ENCODE measurements at regions not wholly inside any gene's neighbourhood (a gene's known extent, or its start where the extent isn't known, plus 50 kb on each side); places are given as distances from the start of the nearest gene placed in this dataset.

GRCh38 chr20:40588891-40589290, 100.1 kb downstream of the MAFB start:
- DNase-seq = no peak

GRCh38 chr20:40587038-40587437, 102.0 kb downstream of the MAFB start:
- DNase-seq = no peak

GRCh38 chr20:40584130-40584809, 104.8 kb downstream of the MAFB start:
- no peak for DNase-seq

GRCh38 chr20:40583636-40584035, 105.4 kb downstream of the MAFB start:
- DNase-seq = no peak

GRCh38 chr20:40583205-40583604, 105.8 kb downstream of the MAFB start:
- no peak for DNase-seq

- DNase-seq = no peak
Measured at GRCh38 chr20:40582531-40582930, 106.5 kb downstream of the MAFB start.

- no peak for DNase-seq
Measured at GRCh38 chr20:40579701-40580100, 109.3 kb downstream of the MAFB start.

- DNase-seq = no peak
Measured at GRCh38 chr20:40578961-40579360, 110.1 kb downstream of the MAFB start.

GRCh38 chr20:40575851-40576250, 113.2 kb downstream of the MAFB start:
- DNase-seq = no peak

- DNase-seq = no peak
Measured at GRCh38 chr20:40572251-40572650, 116.8 kb downstream of the MAFB start.

GRCh38 chr20:40571639-40572038, 117.4 kb downstream of the MAFB start:
- no peak for DNase-seq

- DNase-seq = no peak
Measured at GRCh38 chr20:40568200-40568599, 120.8 kb downstream of the MAFB start.

GRCh38 chr20:40565682-40566040, 123.4 kb downstream of the MAFB start:
- no peak for DNase-seq

GRCh38 chr20:40565001-40565681, 123.9 kb downstream of the MAFB start:
- DNase-seq = no peak

- DNase-seq = no peak
Measured at GRCh38 chr20:40563296-40563950, 125.6 kb downstream of the MAFB start.

- DNase-seq = no peak
Measured at GRCh38 chr20:40562031-40562430, 127.0 kb downstream of the MAFB start.

GRCh38 chr20:40561187-40561586, 127.8 kb downstream of the MAFB start:
- no peak for DNase-seq

GRCh38 chr20:40558212-40558611, 130.8 kb downstream of the MAFB start:
- no peak for DNase-seq

GRCh38 chr20:40551125-40551530, 137.9 kb downstream of the MAFB start:
- DNase-seq = no peak

- no peak for DNase-seq
Measured at GRCh38 chr20:40547483-40548091, 141.4 kb downstream of the MAFB start.

- DNase-seq = no peak
Measured at GRCh38 chr20:40545478-40545877, 143.6 kb downstream of the MAFB start.

GRCh38 chr20:40542065-40542464, 147.0 kb downstream of the MAFB start:
- DNase-seq = no peak

GRCh38 chr20:40540166-40540565, 148.9 kb downstream of the MAFB start:
- DNase-seq = no peak

GRCh38 chr20:40538131-40538530, 150.9 kb downstream of the MAFB start:
- DNase-seq = no peak

All from stimulated activated CD8-positive, alpha-beta memory T cell treated with anti-CD3 and anti-CD28 coated beads, Interleukin-4, amount 100 ng/mL, for 48 hours (primary cell).